ENCODE measurements at regions not wholly inside any gene's neighbourhood (a gene's known extent, or its start where the extent isn't known, plus 50 kb on each side); places are given as distances from the start of the nearest gene placed in this dataset.

- TF ChIP-seq CTCF (IDR thresholded peaks at IDR 0.05) (no peak), ZFX (IDR thresholded peaks at IDR 0.05; ENCODE audit: borderline replicate concordance) (no peak)
Measured at GRCh38 chr14:105701456-105702274, 175.3 kb downstream of the TMEM121 start.

All from 22Rv1 (cell line).